Lung (tissue), 11 donors: ENCODE measurements at regions not wholly inside any gene's neighbourhood (a gene's known extent, or its start where the extent isn't known, plus 50 kb on each side); places are given as distances from the start of the nearest gene placed in this dataset.
"Not testable (repeated sequence)": the region's sequence is repeated elsewhere in the genome, so short reads cannot be mapped to it uniquely, and the experiment has no call there.

Experiments used
- ATAC-seq: fragments of 200-7000 bp; cut with Tn5 transposase; one replicate; pipeline ENCODE4 v1.9.1; 2020; ENCODE audit warnings: moderate number of reproducible peaks; ENCODE audit not compliant: insufficient read depth, low FRiP score
- DNase-seq, 3 donors: peaks; one replicate each; pipeline ENCODE4 v3.0.0-alpha.2; 2013 to 2017
- H3K27ac ChIP-seq, 2 donors: one replicate each; pipeline ENCODE4 v1.5.1; 2013; ENCODE audit warnings: mild to moderate bottlenecking in 2 of 2, moderate library complexity in 2 of 2, control low read depth in 1 of 2, inconsistent platforms in 1 of 2, low read depth in 1 of 2, low read length in 1 of 2
- H3K27me3 ChIP-seq, 3 donors: one replicate each; pipeline ENCODE4 v1.5.1; 2013; ENCODE audit warnings: low read length in 2 of 3; ENCODE audit not compliant: control insufficient read depth in 3 of 3, insufficient read depth in 3 of 3
- H3K36me3 ChIP-seq, 4 donors: one replicate each; pipeline ENCODE4 v1.5.1; 2013; ENCODE audit warnings: low read length in 4 of 4, mild to moderate bottlenecking in 1 of 4, moderate library complexity in 1 of 4; ENCODE audit not compliant: control insufficient read depth in 4 of 4, insufficient read depth in 4 of 4
- H3K4me1 ChIP-seq, 5 donors: one replicate each; pipeline ENCODE4 v1.5.1; 2013; ENCODE audit warnings: low read length in 5 of 5, mild to moderate bottlenecking in 2 of 5, moderate library complexity in 1 of 5; ENCODE audit not compliant: control insufficient read depth in 5 of 5, insufficient read depth in 5 of 5
- H3K4me3 ChIP-seq: one replicate; pipeline ENCODE4 v1.5.1; 2013; ENCODE audit warnings: mild to moderate bottlenecking, control low read depth, moderate library complexity
- H3K9ac ChIP-seq, 2 donors: one replicate each; pipeline ENCODE4 v1.5.1; 2013; ENCODE audit warnings: low read length in 2 of 2, control low read depth in 1 of 2; ENCODE audit not compliant: insufficient read depth in 1 of 2
- H3K9me3 ChIP-seq, 4 donors: one replicate each; pipeline ENCODE4 v1.5.1; 2013; ENCODE audit warnings: low read length in 3 of 4, mild to moderate bottlenecking in 1 of 4, moderate library complexity in 1 of 4; ENCODE audit not compliant: control insufficient read depth in 4 of 4, insufficient read depth in 3 of 4
- WGBS, 2 donors: extraction: QIAGEN DNeasy Blood & Tissue Kit; methylation state at CpG; one replicate each; pipeline ENCODE4 v1.1.7; 2013; 5-methylcytosine and 5-hydroxymethylcytosine counted together
- TF ChIP-seq, protein P1 (sequence below): IDR thresholded peaks from 2 replicates; pipeline ENCODE4 v1.5.1; 2012; ENCODE audit warnings: mild to moderate bottlenecking; ENCODE audit errors: control extremely low read depth, extremely low read depth
- donor health status: control.
- donor health status: control.
- donor health status: Bipolar disorder and iron deficiency.
- donor health status: healthy.
- donor health status: DM: yes; HTN: yes; CAD: no.

DNA sequence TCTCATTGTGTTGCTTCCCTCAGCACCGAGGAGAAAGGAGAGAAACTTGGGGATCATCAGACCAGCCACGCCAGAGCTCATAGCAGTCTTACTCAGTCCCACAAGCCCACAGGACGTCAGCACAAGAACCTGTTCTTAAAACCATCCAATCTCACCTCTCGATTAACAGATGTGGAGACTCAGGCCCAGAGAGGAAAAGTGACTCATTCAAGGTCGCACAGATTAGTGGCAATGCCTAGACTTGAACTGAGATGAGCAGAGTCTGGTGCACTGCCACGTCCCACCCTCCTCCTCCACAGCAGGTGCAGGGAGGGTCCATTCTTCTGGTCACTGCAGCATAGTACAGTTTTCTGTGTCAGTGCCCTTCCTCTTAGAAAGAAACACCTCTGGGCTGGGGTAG lies 154.9 kb upstream of the PZP start:
- ATAC-seq (no peak), DNase-seq (no peak)
- H3K4me1 ChIP-seq: peaks cover 0 to 43% (median 0%) of the 10 kb centered on the region in 5 donors
- no peaks in the 10 kb centered on the region for H3K27me3 ChIP-seq
- peaks cover 0 to 18% (median 0%) of the 10 kb centered on the region in 4 donors for H3K36me3 ChIP-seq
- WGBS, 2 donors: 79 to 83% methylated on average over 6 of the region's 6 CpGs
- peaks cover 0 to 5% (median 0%) of the 10 kb centered on the region in 4 donors for H3K9me3 ChIP-seq
- H3K4me3 ChIP-seq: no peak overlapping the region
- TF ChIP-seq, protein P1, sequence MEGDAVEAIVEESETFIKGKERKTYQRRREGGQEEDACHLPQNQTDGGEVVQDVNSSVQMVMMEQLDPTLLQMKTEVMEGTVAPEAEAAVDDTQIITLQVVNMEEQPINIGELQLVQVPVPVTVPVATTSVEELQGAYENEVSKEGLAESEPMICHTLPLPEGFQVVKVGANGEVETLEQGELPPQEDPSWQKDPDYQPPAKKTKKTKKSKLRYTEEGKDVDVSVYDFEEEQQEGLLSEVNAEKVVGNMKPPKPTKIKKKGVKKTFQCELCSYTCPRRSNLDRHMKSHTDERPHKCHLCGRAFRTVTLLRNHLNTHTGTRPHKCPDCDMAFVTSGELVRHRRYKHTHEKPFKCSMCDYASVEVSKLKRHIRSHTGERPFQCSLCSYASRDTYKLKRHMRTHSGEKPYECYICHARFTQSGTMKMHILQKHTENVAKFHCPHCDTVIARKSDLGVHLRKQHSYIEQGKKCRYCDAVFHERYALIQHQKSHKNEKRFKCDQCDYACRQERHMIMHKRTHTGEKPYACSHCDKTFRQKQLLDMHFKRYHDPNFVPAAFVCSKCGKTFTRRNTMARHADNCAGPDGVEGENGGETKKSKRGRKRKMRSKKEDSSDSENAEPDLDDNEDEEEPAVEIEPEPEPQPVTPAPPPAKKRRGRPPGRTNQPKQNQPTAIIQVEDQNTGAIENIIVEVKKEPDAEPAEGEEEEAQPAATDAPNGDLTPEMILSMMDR: no peak
- H3K9ac ChIP-seq: no peak overlapping the region
- H3K27ac ChIP-seq: no peak overlapping the region

DNA sequence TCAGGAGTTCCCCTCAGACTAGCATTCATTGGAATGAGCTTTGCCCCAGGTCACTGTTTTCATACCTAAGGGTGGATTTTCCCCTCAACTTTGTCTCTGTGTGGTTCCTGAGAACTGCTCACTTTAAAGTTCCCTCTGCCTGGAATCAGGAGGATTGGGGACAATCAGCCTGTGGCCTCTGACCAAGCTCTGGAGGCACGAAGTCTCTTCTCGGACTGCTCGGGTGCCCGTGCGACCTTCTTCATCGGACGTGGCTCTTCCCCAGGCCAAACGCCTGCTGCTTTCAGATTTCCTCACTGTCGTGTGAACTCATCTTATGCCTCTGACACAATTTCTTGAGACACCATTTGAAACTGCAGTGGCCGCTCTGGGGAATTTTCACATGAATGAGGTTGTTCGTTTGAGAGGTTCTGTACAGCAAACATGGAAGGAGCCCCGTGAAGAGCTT lies 153.7 kb upstream of the PZP start:
- Histone ChIP-seq H3K9ac (no peak overlapping the region), H3K9me3 (peaks cover 0 to 2% (median 0%) of the 10 kb centered on the region in 4 donors), H3K4me3 (no peak overlapping the region), H3K36me3 (peaks cover 0 to 11% (median 0%) of the 10 kb centered on the region in 4 donors), H3K4me1 (peaks cover 0 to 32% (median 0%) of the 10 kb centered on the region in 5 donors), H3K27me3 (no peaks in the 10 kb centered on the region), H3K27ac (no peak overlapping the region)
- DNase-seq: no peak
- WGBS, 2 donors: 69 to 74% methylated on average over 11 to 12 of the region's 12 CpGs
- TF ChIP-seq, protein P1: no peak
- no peak for ATAC-seq

DNA sequence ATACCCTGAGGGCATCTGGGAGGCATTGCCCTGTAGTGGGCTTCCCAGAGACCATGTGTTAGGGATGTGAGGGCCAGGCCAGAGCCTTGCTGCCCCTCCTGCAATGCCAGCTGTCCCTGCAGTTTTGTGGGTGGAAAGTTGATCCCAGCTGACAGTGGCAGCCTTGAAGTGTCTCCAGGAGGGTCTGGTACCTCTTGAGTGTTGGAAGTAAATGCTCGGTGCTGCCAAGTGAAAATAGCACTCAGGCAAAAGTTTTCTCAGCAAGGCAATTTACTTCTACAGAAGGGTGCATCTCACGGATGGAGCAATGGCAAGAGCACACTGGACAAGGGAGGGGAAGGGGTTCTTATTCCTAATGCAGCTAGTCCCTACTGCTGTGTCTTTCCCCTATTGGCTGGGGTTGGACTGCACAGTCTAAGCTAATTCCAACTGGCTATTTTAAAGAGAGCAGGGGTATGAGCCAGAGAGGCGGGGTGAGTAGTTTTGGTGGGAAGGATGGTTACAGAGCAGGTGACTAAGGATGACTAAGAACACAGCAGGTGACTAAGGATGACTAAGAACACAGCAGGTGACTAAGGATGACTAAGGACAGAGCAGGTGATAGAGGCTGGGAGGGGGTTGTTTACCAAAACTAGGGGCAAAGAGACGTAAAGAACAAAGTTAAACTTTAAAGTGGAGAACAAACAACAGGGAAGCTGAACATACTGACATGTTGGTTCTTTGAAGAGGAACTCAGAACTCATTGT lies 146.0 kb upstream of the PZP start:
- peaks cover 0 to 50% (median 18%) of the 10 kb centered on the region in 4 donors for H3K36me3 ChIP-seq
- not testable (repeated sequence) for H3K9ac ChIP-seq, H3K27me3 ChIP-seq, H3K4me1 ChIP-seq, ATAC-seq, DNase-seq, H3K27ac ChIP-seq, H3K4me3 ChIP-seq
- H3K9me3 ChIP-seq: peaks cover 2 to 22% (median 9%) of the 10 kb centered on the region in 4 donors
- 89 to 94% methylated on average over 4 of the region's 4 CpGs for WGBS, 2 donors

DNA sequence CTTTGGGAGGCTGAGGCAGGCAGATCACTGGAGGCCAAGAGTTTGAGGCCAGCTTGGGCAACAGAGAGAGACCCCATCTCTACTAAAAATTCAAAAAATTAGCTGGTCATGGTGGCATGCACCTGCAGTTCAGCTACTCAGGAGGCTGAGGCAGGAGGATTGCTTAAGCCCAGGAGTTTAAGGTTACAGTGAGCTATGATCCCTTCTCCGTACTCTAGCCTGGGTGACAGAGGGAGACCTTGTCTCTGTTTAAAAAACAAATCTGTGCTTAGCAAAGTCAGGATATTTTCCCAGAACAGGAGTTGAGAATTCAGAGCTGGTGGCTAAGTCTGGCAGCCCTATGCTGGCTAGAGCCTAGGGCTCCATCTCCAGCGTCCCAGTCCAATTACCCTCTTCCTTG lies 142.9 kb upstream of the PZP start:
- no peak overlapping the region for H3K27ac ChIP-seq
- no peak for ATAC-seq
- no peaks in the 10 kb centered on the region for H3K4me1 ChIP-seq
- H3K9me3 ChIP-seq: peaks cover 2 to 22% (median 9%) of the 10 kb centered on the region in 4 donors
- H3K9ac ChIP-seq: no peak overlapping the region
- 83 to 93% methylated on average over 2 of the region's 2 CpGs for WGBS, 2 donors
- no peak overlapping the region for H3K4me3 ChIP-seq
- no peaks in the 10 kb centered on the region for H3K27me3 ChIP-seq
- TF ChIP-seq, protein P1: no peak
- no peak for DNase-seq
- H3K36me3 ChIP-seq: peaks cover 0 to 66% (median 30%) of the 10 kb centered on the region in 4 donors
